Heart left ventricle (tissue), 13 donors: ENCODE measurements at regions not wholly inside any gene's neighbourhood (a gene's known extent, or its start where the extent isn't known, plus 50 kb on each side); places are given as distances from the start of the nearest gene placed in this dataset.

Experiments
- CTCF ChIP-seq, 12 donors: fragments of 200-600 bp; sonication (generic) in 4 of 12; IDR thresholded peaks; one replicate each; pipeline versions ENCODE4 v1.5.0 to v1.8.0; 2018 to 2022; ENCODE audit warnings: antibody characterized with exemption in 12 of 12, mild to moderate bottlenecking in 5 of 12
- POLR2A ChIP-seq, 2 donors: fragments of 450-650 bp; IDR thresholded peaks; one replicate each; pipeline ENCODE4 v1.6.1; 2017; ENCODE audit warnings: antibody characterized with exemption in 2 of 2, mild to moderate bottlenecking in 2 of 2, moderate library complexity in 2 of 2
- donor health status: ischemic (EF 13 %, LVEDD 7.1; RV severe dilation, severe dysfunction).
- donor health status: DM: no; HTN: yes; CAD: no.
- donor health status: DM: no; HTN: no; CAD: no.
- donor health status: ischemic (EF 25% LVEDD 6.9; RV normal size, moderate dysfunction).
- donor health status: ischemic (EF 25% LVEDD 5.7; RV mildly dilated, moderate dysfunction).
- donor health status: ischemic (EF 35%, LVEDD 5.7; RV mildly dilated, moderate dysfunction).
- donor health status: nonischemic (EF 11% LVEDD 7.7; RV severe dilation, severe dysfunction).
- donor health status: DM: yes; HTN: yes; CAD: no.
- donor health status: PGD.
- donor health status: ischemic (EF 29% LVEDD 5.4; RV normal size, mild dysfunction).
- donor health status: nonischemic (EF 23%, LVEDD 6.1; RV moderate dilation, normal function).

DNA sequence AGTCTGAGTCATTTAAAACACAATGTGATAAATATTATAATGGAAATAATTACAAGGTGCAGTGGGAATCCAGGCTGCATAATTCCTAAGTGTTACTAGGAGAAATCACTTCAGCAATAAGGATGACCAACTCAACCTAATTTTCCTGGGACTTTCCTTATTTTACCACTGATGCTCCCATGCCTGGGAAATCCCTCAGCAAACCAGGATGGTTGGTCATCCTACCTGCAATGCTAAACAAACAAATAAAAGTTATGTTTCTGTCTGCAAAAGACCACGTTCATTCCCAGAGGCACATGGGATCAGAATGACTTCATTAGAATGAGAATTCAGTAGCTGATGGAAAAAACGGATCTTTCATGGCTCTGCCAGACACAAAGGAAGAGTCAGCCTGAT, 130.8 kb upstream of the RAP1B start:
- TF ChIP-seq CTCF (IDR thresholded peaks at IDR 0.05) (no peak), POLR2A (IDR thresholded peaks at IDR 0.05) (no peak)
